ENCODE measurements at regions not wholly inside any gene's neighbourhood (a gene's known extent, or its start where the extent isn't known, plus 50 kb on each side); places are given as distances from the start of the nearest gene placed in this dataset.

GRCh38 chr3:177249203-177249602 is 51.9 kb upstream of the TBL1XR1 start:
- H3K9me3 Mint-ChIP-seq: peaks cover 8% of the 10 kb centered on the region
- no peak overlapping the region for H3K27ac Mint-ChIP-seq
- ChIA-PET POLR2A (no interaction called here), CTCF (no interaction called here)
- no peaks in the 10 kb centered on the region for H3K36me3 Mint-ChIP-seq
- H3K4me3 Mint-ChIP-seq: no peak overlapping the region
- no peak for ATAC-seq
- no peak for TF ChIP-seq FOXK1 (CRISPR knock-in tag; IDR thresholded peaks at IDR 0.05)
- TF ChIP-seq ZNF263 (CRISPR knock-in tag; IDR thresholded peaks at IDR 0.05; ENCODE audit: low read depth): no peak
- TF ChIP-seq E2F1 (CRISPR knock-in tag; IDR thresholded peaks at IDR 0.05): no peak
- no peak for TF ChIP-seq E2F5 (CRISPR knock-in tag; IDR thresholded peaks at IDR 0.05)
- TF ChIP-seq TEAD1 (CRISPR knock-in tag; IDR thresholded peaks at IDR 0.05): no peak
- TF ChIP-seq GTF2I (CRISPR knock-in tag; conservative IDR thresholded peaks at IDR 0.05): no peak
- no peak for TF ChIP-seq PRDM15 (CRISPR knock-in tag; IDR thresholded peaks at IDR 0.05)
- TF ChIP-seq IRF1 (CRISPR knock-in tag; IDR thresholded peaks at IDR 0.05): no peak
- no peak for TF ChIP-seq RELA (CRISPR knock-in tag; IDR thresholded peaks at IDR 0.05; ENCODE audit: borderline replicate concordance)
- no peak for TF ChIP-seq MLX (CRISPR knock-in tag; IDR thresholded peaks at IDR 0.05)
- no peak for TF ChIP-seq TEAD4 (CRISPR knock-in tag; IDR thresholded peaks at IDR 0.05)
- peaks cover 14% of the 10 kb centered on the region for H3K4me1 Mint-ChIP-seq
- DNase-seq (ENCODE audit: low spot score): no peak
- H3K27me3 Mint-ChIP-seq (ENCODE audit: low read depth): no peaks in the 10 kb centered on the region

GRCh38 chr3:177250151-177250550 is 52.9 kb upstream of the TBL1XR1 start:
- no peak overlapping the region for H3K4me3 Mint-ChIP-seq
- ATAC-seq: no peak; the same call in 1 of the 2 replicates
- CTCF ChIA-PET: interaction anchor here (0.5 kb wide), 1 partner anchor 86 kb away, joined by 3 read pairs; no protein-coding TSS in a partner anchor

More at GRCh38 chr3:177250151-177250550, 52.9 kb upstream of the TBL1XR1 start:
- H3K4me1 Mint-ChIP-seq: peaks cover 14% of the 10 kb centered on the region
- no peaks in the 10 kb centered on the region for H3K36me3 Mint-ChIP-seq
- TF ChIP-seq NFYB (CRISPR knock-in tag; conservative IDR thresholded peaks at IDR 0.05; ENCODE audit: low read depth): no peak
- no peak for TF ChIP-seq EMX1 (CRISPR knock-in tag; IDR thresholded peaks at IDR 0.05)
- TF ChIP-seq TP53 (CRISPR knock-in tag; IDR thresholded peaks at IDR 0.05): no peak
- no peak for TF ChIP-seq FOXK1 (CRISPR knock-in tag; IDR thresholded peaks at IDR 0.05)
- TF ChIP-seq ATF2 (CRISPR knock-in tag; IDR thresholded peaks at IDR 0.05; ENCODE audit: borderline replicate concordance, low read depth): no peak
- POLR2A ChIA-PET: no interaction called here
- no peak for DNase-seq (ENCODE audit: low spot score)
- H3K27ac Mint-ChIP-seq: peak overlapping the region; percentile 54
- peaks cover 8% of the 10 kb centered on the region for H3K9me3 Mint-ChIP-seq
- H3K27me3 Mint-ChIP-seq (ENCODE audit: low read depth): no peaks in the 10 kb centered on the region
